ENCODE measurements at regions not wholly inside any gene's neighbourhood (a gene's known extent, or its start where the extent isn't known, plus 50 kb on each side); places are given as distances from the start of the nearest gene placed in this dataset.

- Histone ChIP-seq H2AK5ac (ENCODE audit: insufficient read length, low read length) (no peak overlapping the region), H3K4ac (ENCODE audit: low read depth, low read length) (no peak overlapping the region), H3K79me2 (ENCODE audit: insufficient read depth, low read length) (no peaks in the 10 kb centered on the region), H4K8ac (replicated peaks; ENCODE audit: insufficient read length, low read depth, low read length) (no peak overlapping the region), H4K5ac (ENCODE audit: insufficient read length, low read depth, low read length) (no peak overlapping the region), H3K9me3 (ENCODE audit: control insufficient read depth, low read depth, low read length) (no peaks in the 10 kb centered on the region), H3K4me1 (ENCODE audit: insufficient read depth, low read length) (no peaks in the 10 kb centered on the region), H2BK12ac (ENCODE audit: insufficient read length, low read depth, low read length) (no peak overlapping the region), H3K56ac (ENCODE audit: insufficient read length, low read depth, low read length) (no peak overlapping the region), H3T11ph (ENCODE audit: low read length) (no peak overlapping the region), H3K9ac (ENCODE audit: extremely low read depth, insufficient read length, low read length) (no peak overlapping the region), H2BK5ac (ENCODE audit: insufficient read length, low read length) (no peak overlapping the region), H3K79me1 (ENCODE audit: insufficient read depth, low read depth, low read length, poor library complexity, severe bottlenecking) (no peaks in the 10 kb centered on the region), H3K14ac (ENCODE audit: insufficient read depth, low read length) (no peak overlapping the region), H2BK15ac (ENCODE audit: low read depth, low read length) (no peak overlapping the region), H2AFZ (ENCODE audit: low read length) (no peak overlapping the region), H2BK120ac (ENCODE audit: low read depth, low read length, poor library complexity, severe bottlenecking) (no peak overlapping the region), H3K18ac (ENCODE audit: insufficient read length, low read depth, low read length) (no peak overlapping the region), H3K23me2 (ENCODE audit: insufficient read length, low read depth, low read length, poor library complexity, severe bottlenecking) (no peaks in the 10 kb centered on the region), H4K20me1 (ENCODE audit: control insufficient read depth, insufficient read depth, insufficient read length) (no peaks in the 10 kb centered on the region), H3K27me3 (ENCODE audit: insufficient read depth, low read length) (no peaks in the 10 kb centered on the region), H2BK20ac (ENCODE audit: low read depth, low read length, poor library complexity, severe bottlenecking) (no peak overlapping the region), H3K23ac (ENCODE audit: insufficient read length, low read depth, low read length) (no peak overlapping the region), H4K91ac (ENCODE audit: insufficient read length, low read depth, low read length) (no peak overlapping the region), H3K4me2 (ENCODE audit: insufficient read depth, insufficient read length, low read length) (no peak overlapping the region), H3K27ac (ENCODE audit: insufficient read length, low read depth, low read length) (no peak overlapping the region)
- no CpG with 5 or more reads among the region's 8 CpGs for WGBS (ENCODE audit: extremely low coverage, insufficient read length, low lambda C conversion rate)
- no peaks in the 10 kb centered on the region for H3K36me3 Mint-ChIP-seq (ENCODE audit: insufficient read depth in 1 of 3, low read depth in 3 of 3)
- peaks cover 3 to 8% of the 10 kb centered on the region in 2 experiments; a peak in 3 of 4 replicates for H3K4me1 Mint-ChIP-seq
- H3K4me3 Mint-ChIP-seq = no peak overlapping the region
- no peak for DNase-seq
- no peaks in the 10 kb centered on the region; the same call in 1 of the 2 replicates for H3K27me3 Mint-ChIP-seq (ENCODE audit: low read depth)
- TF ChIP-seq CTCF (conservative IDR thresholded peaks at IDR 0.05) = no peak
- peaks cover 0 to 3% of the 10 kb centered on the region in 2 experiments; a peak in 2 of 5 replicates for H3K9me3 Mint-ChIP-seq
- no peak overlapping the region for H3K27ac Mint-ChIP-seq
These were observed 76.0 kb upstream of the SLC66A3 start for GRCh38 chr2:11079136-11079824.
